ENCODE measurements at regions not wholly inside any gene's neighbourhood (a gene's known extent, or its start where the extent isn't known, plus 50 kb on each side); places are given as distances from the start of the nearest gene placed in this dataset.

DNA sequence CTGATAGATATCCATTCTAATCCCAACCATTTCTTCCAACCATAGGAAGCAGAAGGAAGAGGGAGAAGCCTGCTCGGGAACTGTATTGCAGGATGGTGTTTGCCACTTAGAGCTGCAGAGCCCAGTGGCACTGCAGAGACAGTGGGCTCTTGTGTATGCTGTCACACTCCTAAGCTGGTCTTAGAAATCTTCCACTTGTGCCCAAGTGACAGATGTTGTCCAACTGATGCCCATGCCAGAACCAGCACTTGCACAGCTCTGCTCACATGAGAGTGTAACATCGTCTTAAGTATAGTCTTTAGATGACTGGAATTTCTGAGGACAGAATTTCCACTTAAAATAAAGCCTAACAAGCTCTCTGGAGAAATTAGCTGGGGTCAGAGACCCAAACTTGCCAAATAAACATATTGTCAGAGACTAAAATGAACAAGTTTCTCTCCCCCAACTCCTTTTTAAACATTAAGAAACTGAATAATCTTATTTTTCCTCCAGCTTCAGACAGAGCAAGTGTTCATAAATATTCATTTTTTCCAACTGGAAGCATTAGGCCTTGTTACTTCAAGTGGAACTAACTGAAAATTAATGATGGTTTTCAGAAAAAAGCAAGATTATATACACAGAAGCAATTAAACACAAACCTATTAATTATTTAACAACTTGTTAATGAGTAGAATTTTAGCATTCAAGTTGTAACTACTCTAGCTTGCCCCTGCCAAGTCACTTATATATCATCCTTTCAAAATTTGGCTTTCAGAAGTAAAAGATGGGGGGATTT, 577.3 kb downstream of the AJAP1 start:
- DNase-seq (ENCODE audit: low read depth): no peak

DNA sequence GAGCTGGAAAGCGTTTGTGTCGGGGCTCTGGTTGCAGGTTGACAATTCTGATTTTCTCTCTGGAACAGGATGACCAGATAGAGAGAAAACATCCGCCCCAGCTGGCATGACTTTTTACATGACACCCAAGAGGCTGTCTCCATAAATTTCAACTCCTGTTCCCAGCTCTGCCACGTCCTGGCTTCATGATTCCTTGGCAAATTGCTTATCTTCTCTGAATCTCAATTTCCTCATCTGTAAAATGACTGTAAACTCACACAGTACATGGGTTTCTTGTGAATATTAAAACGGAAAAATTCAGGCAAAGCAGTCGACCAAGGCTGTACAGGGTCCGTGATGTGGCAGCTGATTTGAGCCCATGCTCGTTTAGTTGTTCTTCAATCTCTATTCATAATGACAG, 572.7 kb downstream of the AJAP1 start:
- no peak for DNase-seq (ENCODE audit: low read depth)

DNA sequence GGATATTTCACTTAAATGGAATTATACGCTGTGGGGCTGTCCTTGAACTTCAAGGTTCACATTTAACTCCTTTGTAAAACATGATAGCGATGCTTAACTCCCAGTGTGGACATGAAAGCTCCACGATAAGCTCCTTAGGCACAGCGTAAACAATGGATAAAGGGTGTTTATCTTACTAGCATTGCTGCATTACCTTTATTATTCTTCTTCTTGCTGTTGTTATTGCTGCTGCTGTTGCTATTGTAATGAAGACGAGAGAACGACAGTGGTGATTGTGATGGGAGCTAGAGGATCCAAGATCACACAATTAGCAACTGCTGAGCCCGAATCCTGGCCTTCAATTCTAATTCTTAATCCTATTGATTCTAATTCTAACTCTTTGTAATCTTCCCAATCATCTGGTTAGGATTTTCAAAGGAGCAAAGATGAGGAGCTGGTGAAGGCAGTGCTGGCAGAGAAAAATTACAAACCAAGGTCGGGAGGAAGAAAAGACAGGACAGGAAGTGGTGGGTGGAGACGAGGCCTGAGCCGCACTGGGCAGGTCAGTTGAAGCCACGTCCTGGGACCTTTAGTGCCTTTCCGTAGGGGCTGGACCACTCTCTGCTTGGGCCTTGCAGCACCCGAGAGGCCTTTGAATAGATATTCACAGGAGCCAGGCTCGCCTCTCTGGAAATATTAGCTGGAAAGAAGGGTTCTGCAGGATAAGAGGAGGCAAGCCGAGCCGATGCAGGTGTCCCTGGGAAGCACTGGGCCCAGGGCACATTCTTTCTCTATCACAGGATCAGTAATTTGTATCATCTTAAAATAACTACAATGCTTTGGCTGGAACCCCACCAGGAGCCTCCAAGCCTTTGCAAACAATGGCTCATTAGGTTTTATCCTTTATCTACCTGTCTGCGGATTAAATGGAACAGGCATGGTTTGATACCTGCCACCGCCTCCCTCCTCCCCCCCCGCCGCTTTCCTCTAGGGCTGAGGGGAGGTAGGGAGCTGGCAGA, 571.6 kb downstream of the AJAP1 start:
- no peak for DNase-seq (ENCODE audit: low read depth)

DNA sequence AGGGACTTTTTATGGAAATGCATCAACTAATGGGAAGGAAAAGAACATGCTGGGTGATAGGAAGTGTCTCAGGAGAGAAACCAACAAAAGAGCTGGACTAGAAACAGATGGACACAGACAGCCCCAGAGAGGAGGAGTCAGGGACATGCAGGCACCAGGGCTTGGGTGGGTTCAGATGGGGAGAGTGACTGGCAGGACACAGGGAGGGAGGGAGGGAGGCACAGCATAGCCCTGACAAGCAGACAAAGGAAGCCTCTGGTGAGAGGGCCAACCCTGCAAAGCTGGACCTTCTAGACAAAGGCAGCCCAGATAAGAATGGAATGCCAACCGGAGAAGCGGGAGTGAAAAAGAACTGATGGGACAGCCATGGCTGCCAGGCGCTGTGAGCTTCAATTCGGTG, 568.8 kb downstream of the AJAP1 start:
- DNase-seq (ENCODE audit: low read depth): no peak

DNA sequence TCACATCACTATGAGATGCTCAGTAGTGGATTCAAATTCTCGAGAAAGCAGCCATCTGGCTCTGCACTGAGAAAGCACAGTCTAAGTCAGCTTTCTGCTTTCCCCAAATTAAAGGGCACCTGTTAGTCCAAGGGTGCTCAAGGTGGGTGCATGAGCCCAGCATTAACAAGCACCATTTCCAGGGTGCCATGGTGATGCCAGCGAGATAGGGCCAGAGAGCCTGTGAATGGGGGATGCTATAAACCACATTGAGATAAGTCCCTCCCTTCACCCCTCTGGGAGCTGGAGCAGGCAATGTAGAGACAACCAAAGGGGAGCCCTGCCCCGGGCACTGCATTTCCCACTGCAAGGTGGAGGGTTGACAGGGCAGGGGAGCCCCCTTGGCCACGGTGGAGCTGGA, 568.2 kb downstream of the AJAP1 start:
- DNase-seq (ENCODE audit: low read depth): no peak

DNA sequence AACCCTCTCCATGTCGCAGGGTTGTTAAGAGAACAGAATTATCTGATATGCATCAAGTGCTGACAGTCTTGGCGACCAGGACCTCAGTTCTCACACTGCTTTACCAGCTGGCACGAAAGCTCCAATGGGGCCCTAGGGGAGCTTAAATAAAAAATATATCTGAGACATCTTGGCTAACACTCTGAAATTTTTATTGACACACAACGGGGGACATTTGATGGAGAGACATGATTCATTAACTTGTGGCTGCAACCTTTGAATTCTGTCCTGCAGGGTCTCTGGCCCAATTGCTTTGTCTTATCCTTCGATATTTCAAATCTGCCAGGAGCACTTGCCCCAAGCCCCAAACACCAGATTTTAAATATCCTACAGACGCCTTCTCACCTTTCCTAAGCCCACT, 567.0 kb downstream of the AJAP1 start:
- DNase-seq (ENCODE audit: low read depth): no peak

DNA sequence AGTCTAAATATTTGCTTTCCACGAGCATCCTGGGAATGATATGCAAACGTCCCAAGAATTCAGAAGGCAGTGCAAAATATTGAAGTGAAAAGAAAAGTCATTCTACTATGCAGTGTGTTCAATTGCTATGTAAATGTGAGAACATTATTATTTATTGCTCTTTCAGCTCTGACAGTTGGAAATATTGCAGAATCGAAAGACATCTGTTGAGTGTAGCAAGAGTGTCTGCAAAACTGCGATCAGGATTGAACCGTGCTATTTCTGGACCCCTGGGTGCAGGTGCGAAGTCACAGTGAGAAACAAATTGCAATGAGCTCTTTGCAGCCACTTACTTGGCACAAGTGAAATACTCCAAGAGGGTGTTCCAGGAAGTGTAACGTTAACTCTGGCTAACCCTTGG, 566.4 kb downstream of the AJAP1 start:
- DNase-seq (ENCODE audit: low read depth): no peak

DNA sequence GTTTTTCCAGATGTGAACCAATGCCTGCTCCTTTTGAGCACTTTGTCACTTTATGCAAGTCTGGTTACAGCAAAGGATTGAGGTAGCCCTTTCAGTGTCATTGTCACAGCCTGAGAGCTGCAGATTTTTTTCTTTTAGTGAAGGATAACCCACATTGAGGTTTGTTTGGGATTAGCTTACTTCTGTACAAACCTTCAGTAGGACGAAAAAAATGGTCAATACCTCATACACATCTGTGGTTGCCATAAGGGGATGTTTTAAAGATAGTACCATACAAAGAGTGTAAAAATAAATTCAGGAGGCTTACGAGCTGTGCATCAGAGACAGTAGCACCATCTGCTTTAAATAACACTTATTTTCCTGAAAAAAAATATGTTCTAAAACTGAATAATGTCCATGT, 566.0 kb downstream of the AJAP1 start:
- DNase-seq (ENCODE audit: low read depth): no peak

DNA sequence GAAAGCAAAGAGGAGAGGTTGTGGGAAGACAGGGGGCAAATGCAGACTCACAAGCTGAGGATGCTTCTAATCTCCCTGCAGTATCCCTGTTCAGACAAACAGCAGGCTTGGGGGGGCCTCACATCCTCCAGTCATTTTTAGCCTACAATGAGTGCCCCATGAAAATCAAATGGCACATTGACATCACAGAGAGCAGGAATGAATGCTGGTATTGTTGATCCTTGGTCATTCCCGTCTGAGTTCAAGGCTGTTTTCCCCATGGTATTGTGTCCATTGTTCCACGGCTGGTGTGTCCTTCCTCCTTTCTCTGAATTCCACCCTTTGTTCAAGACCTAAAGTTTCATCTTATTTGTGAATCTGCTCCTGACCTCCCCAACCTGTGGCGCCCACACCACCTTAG, 545.6 kb downstream of the AJAP1 start:
- no peak for DNase-seq (ENCODE audit: low read depth)

DNA sequence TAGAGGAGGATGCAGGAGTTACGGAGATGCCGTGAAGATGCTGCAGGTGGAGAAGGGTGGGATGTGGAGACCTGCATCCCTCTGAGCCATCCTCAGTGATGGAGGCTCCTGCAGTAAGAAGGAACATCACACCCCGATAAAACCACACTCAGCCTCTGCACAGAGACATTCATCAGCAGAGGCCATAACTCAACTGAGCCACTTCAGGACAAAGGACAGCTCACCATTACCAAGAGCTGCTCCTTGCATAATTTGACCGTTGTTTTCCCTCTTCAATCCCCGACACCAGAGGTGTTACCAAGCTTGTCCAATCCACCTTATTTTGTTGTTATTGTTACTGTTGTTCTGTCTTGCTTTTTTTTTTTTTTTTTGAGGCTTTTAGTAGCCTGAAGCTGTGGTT, 543.9 kb downstream of the AJAP1 start:
- DNase-seq (ENCODE audit: low read depth): no peak

DNA sequence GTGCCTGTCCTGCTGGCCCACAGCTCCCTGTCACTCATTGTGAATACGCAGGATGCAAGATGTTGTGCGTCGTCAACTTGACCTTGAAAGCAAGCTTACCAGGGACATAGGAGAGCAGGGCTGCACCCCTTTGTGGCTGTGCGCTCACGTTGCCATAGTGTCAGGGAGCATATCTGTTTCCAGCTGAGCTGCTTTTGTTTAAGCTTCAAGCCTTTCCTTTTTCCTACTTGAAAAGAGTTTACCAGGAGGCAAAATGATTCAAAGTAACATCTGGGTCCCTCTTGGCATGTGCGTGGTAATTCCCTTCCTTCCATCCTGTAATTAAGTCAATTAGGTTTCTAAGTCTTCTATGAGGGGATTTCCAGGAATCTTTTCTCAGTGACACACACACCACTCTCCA, 537.1 kb downstream of the AJAP1 start:
- DNase-seq (ENCODE audit: low read depth): no peak

DNA sequence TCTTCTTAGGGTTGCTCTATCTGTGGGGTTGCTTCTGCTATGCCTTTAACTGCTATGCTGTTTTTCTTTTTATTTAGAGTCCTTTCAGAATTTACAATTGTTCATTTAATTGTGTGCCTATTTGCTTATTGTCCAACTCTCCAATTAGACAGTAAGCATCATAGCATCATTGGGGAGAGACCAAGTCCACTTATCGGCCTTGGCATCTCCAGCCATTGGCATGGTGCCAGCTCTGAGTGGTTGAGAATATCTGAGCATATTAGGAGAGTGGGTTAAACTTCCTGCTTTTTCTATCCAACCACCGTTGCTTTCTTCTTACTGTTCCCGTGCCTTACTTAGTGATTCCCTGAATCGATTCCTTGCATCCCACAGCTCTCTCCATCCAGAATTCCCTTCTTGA, 535.0 kb downstream of the AJAP1 start:
- no peak for DNase-seq (ENCODE audit: low read depth)

DNA sequence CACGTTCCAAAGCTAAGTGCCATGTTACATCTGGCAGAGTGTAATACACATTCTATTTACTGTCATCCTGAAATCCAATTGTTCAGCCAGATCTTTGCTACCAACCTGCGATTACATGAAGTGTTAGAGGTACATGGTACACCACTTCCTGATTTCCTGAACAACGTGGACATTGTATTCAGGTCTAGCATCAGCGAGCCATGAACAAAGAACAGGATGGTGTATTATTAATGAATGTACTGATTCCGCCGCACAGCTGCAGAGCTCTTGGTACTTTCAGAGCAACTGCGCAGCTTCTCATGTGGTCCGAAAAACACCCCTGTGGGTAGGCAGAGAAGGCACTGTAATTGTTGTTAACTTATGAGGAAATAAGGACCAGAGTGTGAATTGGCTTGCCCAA, 511.4 kb downstream of the AJAP1 start:
- no peak for DNase-seq (ENCODE audit: low read depth)

DNA sequence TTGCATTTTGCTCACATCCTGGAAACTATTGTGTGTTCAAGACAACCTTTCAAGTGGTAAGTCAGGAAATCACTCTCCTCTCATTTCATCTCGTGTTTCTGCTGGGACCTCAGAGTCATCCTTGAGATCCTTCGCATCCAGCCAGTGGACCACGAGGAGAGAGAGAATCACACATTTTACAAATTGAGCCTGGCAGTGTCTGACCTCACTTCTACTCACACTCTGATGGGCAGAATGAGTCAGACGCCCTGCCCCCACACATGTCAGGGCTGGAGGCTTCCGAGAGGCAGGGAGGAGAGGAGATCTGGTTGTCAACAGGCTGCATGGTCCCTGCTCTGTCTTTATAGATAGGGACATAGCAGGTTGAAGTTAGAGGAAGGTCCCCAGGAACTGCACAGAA, 509.7 kb downstream of the AJAP1 start:
- peak; percentile 6 for DNase-seq (ENCODE audit: low read depth)

DNA sequence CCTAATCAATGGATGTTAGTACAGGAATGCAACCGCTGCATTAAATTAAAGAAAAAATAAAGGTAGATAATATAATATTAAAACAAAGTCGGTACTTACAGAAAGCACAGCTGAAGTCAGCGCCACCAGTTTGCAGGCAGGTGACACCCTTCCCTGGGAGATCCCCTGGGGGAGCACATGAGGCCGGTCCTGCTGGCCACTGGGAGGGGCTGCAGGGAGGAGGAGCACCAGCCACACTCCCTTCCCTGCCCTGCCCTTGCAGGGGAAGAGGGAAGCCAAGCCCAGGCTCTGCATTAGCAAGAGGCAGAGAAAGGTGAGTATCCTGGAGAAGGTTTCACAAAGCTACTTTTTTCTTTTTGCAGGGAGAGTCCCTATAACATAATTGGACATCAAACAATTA, 507.0 kb downstream of the AJAP1 start:
- DNase-seq (ENCODE audit: low read depth): no peak

DNA sequence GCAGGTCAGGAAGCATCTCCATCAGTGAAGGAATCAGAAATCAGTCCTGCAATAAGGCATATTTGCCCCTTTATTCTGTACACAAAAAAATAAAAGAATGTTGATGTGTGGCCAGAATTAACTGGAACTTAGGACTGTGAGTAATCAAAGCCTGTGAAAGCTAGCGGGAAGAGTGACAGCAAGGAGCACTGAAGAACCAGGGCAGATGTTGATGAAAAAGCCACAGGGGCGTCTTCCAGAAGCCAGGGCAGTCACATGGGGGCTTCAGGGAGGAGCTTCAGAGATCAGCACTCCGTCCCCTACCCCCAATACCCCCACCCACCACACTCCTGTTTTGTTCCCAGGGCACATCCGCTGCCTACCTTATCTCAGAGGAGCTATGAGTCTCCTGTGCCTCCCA, 502.8 kb downstream of the AJAP1 start:
- DNase-seq (ENCODE audit: low read depth): no peak

DNA sequence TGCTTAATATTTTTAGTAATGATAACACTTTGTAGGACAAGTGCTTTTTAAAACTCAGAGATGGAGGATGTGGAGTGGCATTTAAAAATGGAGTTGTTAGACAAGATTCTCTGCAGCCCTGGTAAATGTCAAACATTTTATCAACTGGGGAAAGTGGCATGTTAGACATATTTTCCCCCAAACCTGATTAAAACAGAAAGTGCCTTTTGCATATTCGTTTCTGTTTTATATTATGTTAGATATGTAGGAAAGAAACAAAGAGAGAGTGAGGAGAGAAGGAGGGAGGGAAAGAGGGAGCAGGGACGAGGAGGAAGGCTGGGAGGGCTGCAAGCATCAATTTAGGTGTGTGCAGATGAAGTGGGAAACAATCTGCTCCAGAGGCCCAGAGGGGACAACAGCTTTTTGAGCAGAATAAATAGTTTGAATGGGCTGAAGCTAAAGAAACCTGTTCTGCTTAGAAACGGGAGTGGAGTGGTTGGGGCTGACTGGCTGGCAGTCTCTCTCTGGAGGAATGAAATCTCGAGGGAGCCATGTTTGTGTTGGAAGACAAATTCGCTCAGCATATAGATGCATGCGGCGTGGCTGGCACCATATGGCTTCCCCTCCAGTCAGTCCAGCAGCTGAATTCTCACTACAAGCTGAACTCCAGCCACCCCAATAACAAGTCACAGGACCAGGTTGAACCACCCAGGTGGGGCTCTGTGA, 502.2 kb downstream of the AJAP1 start:
- no peak for DNase-seq (ENCODE audit: low read depth)

DNA sequence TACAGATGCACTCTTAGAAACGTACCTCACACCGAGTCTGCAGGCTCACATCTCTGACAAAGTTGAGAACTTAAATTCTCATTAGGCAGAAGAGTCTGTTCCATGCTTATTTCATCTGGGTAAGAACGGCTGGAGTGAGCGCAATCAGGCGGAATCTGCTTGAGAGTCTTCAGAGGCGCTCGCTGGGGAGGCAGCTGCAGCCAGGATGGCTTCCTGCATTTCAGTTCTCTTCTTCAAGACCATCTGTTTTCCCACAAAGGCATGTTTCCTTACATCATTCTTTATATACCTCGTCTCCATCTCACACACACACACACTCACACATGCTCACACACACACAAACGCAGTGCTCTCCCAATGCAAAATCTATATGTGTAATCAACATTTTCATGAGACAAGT, 497.1 kb downstream of the AJAP1 start:
- DNase-seq (ENCODE audit: low read depth): no peak

DNA sequence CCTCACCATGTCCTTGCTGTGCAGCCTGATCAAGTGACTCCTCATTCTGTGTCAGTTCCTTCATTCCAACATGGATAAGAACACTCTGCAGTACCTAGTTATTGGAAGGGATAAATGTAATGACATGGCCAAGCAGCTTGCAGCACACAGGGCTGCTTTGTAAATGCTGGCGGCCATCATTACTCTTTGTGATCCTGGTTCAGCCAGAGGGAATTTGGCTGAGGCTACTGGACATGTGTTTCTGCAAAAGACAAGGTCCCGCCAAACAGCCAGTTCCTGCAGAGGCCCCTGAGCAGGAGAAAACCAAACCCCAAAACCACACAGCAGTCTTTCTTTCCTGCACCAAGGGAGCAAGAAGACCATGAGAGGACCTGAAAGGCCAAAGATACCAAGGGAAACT, 495.8 kb downstream of the AJAP1 start:
- DNase-seq (ENCODE audit: low read depth): no peak

DNA sequence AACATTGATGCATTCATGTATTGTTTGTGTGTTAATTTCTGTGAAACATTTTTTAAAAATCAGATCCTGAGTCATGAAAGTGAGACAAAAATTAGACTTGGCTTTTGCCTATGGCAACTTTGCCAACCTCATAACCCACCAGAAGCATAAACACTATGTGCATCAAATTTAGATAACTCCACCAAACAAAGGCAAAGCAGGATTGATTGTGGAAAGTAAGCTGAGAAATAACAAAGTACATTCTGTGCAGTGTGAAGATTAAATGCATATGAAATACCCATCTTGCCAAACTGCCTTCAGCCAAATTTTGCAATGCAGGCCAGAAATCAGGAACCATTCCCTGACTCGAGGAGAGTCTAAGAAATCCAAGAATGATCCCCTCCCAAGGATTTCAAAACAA, 493.4 kb downstream of the AJAP1 start:
- no peak for DNase-seq (ENCODE audit: low read depth)

DNA sequence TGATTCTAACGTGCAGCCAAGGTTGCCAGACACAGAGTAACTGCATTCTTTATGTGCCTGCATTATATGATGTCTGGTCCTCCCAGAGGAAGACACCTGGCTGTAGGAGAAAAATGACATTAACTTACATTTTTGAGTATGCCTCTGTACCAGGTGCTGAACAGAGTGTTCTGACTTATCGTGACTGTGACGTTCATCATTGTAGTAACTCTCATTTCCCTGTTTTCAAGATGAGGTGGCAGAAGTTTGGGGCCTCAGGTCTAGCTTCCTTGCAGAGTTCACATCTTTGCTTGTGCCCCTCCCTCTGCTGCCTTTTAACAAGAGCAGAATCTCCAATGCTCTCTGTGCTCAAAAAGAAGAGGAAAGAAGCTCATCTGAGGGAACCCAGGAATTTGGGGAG, 488.0 kb downstream of the AJAP1 start:
- no peak for DNase-seq (ENCODE audit: low read depth)

DNA sequence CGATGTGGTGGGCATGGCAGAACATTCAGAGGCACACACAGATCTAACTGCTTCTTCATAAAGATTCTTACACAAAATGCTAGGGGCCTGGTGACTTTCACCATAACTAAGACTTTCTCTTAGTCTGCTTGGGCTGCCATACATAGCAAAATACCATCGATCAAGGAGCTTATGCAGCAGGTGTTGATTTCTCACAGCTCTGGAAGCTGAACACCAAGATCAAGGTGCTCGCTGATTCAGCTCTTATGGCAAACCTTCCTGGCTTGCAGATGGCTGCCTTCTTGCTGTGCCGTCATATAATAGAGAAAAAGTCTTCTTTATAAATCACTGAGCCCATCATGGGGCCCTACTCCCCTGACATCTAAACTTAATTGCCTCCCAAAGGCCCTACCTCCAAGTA, 487.3 kb downstream of the AJAP1 start:
- no peak for DNase-seq (ENCODE audit: low read depth)

DNA sequence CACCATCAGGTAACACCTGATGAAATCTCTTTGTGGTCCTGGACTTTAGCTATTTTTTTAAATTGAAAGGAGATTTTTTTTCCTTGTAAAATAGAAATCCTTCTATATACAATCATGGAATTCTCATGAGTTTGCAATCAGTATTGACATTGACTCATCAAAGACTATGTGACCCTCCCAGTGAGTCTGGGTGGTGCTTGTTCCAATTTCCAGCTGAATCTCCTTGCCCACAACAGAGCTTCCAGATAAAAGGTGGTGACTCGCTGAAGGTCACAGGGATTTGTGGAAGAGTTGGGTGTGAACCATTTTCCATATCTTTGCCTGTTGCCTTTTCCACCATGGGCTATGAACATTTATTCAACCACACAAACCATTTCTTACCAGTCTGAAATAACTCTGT, 486.6 kb downstream of the AJAP1 start:
- DNase-seq (ENCODE audit: low read depth): no peak

Measured in activated T-cell treated with anti-CD3 and anti-CD28 coated beads for 48 hours (primary cell).